GM21381 (cell line): ENCODE measurements at regions not wholly inside any gene's neighbourhood (a gene's known extent, or its start where the extent isn't known, plus 50 kb on each side); places are given as distances from the start of the nearest gene placed in this dataset.
"Not testable (repeated sequence)": the region's sequence is repeated elsewhere in the genome, so short reads cannot be mapped to it uniquely, and the experiment has no call there.

Source experiments
- ATAC-seq: cut with Tn5 transposase; IDR thresholded peaks from one replicate; pipeline ENCODE4 v1.9.1; 2021; ENCODE audit warnings: mild to moderate bottlenecking, moderate library complexity; ENCODE audit not compliant: unreplicated experiment

DNA sequence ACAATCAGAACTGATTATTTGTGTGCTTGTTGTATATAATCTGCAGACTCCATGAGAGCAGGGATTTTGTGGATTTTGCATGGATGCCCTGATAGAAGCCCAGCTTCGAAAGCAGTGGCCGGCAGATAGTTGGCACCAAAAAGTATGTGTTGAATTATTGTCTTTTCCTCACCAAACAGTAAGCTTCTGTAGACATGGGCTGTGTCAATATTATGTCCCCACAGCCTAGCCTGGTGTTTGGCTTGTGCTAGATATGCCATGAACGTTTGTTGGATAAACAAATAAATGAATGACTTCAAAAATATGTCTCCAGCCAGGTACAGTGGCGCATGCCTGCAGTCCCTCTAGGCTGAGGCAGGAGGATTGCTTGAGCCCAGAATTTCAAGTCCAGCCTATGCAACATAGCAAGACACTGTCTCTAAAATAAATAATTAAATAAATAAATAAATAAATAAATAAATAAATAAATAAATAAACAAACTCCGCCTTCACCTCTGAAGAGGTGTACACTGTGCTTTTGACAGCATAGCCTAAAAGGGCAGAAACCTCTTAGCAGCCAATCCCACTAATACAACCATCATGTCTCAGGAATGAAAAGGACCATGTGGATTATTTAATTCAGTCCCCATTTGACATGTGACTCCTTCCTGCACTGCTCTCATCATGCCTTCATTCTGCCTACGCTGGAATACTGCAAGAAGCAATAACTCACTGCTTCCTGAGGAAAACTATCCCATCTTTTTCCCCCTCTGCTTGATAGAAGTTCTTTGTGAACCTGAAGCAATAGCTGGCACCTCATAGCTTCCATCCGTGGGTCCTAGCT lies 335.2 kb downstream of the FBXW7 start:
- no peak for ATAC-seq

DNA sequence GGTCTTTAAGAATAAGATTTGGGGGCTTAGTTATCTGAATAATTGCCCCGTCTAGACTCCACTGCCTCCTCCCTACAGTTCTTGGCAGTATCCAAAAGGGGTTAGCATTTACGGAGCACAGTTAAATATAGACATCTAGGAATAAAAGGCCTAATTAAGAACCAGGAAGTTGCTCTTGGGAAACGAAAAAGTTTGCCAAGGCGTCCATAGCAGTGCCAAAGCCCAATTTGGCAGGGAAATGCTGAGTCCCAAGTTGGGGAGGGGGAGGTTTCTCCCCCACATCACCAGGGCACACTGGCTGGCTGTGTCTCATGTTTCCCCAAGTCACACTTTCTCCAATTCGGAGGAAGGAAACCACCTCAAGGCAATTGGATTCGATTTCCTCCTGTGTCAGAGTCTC lies 338.7 kb downstream of the FBXW7 start:
- no peak for ATAC-seq

DNA sequence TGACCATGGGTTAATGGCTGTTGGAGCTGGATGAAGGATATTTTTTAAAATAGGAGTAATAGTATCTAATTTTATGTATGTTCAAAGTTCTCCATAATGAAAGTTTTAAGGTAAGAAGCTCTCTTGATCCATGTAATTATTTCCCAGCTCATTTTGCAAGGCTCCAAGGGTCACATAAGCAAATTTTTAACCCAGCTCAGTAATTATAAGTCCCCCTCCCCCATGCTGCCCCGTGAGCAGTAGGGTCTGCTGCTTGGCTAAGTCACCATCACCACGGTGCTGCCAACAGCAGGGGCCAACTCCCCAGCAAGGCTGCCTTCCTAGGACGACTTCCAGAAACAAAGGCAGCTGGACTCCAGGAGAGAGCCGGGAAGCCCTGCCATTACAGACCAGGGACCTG lies 340.0 kb downstream of the FBXW7 start:
- no peak for ATAC-seq

- ATAC-seq: no peak
Measured at GRCh38 chr4:152193059-152193458, 342.8 kb downstream of the FBXW7 start.

DNA sequence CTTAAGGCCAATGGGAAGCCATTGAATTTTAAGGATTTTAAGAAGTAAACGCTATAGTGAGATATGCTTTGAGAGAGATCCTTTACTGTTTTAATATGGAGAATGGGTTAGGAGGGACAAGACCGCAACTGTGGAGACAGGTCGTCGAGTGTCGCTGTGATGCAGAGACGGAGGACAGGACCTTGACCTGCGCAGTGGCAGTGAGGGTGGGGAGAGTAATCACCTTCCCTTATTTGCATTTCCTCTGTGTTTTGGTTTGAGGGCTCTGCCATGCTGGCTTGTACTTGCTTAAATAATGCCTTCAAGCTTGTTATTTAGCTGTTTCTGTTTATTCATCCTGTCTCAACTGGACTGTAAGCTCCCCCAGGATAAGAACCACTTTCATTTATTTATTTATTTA lies 345.0 kb downstream of the FBXW7 start:
- ATAC-seq: no peak

- ATAC-seq: peak; percentile 89
Measured at GRCh38 chr4:152189451-152190179, 346.3 kb downstream of the FBXW7 start.

DNA sequence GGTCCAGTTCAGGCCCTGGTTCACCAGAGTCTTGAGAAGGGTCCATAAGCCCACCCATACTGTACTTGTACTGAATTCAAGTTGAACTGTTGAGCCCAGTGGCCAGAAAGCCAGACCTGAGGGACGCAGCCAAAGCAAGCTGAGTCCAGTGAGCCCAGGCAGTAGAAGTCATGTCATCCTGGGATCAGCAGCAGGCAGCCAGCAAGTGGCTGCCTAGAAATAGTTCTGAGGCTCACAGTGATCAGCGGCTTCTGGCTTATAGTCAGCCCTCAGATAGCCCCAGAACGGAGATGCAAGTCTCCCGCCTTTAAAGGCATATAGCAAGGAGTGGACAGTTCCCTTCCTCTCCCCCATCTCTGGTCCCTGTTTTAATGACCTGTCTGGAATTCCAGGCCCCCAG lies 347.1 kb downstream of the FBXW7 start:
- no peak for ATAC-seq

- no peak for ATAC-seq
Measured at GRCh38 chr4:152187693-152188092, 348.2 kb downstream of the FBXW7 start.

DNA sequence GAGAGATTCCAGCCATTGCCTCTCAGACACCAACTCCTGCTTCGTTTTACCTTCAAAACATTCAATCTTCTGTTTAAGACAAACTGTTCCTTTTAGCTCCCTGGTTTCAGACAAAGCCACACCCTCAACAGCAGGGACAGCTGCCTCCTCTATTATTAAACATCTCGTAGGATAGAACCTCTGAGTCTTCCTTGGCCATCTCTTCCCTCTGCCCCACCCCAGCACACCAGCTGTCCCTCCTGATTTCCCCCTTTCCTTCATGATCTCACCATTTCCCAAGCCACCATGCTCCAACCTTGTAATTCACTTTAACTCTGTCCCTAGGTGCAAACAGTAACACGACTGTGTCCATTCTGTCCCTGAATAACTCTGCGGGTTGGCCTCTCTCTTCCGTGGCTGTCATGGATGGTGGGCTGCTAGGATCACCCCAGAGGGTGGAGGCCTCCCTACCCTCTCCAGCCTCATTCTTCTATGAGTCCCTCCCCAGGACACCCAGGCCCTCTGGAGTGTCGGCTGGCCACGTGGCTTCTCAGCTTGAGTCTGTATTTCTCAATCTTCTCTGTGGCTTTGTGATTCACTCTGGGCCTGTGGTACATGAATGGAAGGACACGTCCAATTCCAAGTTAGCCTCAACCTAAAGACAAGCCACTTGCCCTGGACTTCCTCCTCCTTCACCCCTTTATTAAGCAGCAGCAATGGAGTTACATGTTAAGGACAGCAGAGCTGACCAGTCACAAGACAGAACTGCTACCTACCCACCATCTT lies 349.9 kb downstream of the FBXW7 start:
- ATAC-seq: no peak

GRCh38 chr4:152181150-152181549 lies 354.7 kb downstream of the FBXW7 start:
- ATAC-seq: no peak

DNA sequence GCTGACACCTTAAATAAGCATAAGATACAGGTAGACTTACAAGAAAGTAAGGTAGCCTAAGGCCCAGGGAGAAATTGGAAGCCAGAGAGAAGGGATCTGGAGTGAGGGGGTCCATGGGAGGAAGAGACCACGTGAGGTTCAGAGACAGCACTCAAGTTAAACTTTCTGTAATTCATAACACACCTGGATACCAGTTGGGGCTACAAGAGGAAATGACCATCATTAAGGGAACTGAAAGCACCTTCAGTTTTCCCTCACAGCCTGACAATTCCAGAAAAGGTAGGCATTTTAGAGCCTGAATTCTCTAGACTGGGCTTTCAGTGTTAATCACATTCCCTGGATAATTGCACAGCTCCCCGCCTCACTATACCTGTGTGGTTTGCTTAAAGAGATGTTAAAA lies 355.5 kb downstream of the FBXW7 start:
- ATAC-seq: no peak

- ATAC-seq: not testable (repeated sequence)
Measured at GRCh38 chr4:152177538-152177937, 358.4 kb downstream of the FBXW7 start.

GRCh38 chr4:152176627-152177214 lies 359.2 kb downstream of the FBXW7 start:
- no peak for ATAC-seq

GRCh38 chr4:152175586-152175985 lies 360.3 kb downstream of the FBXW7 start:
- no peak for ATAC-seq

DNA sequence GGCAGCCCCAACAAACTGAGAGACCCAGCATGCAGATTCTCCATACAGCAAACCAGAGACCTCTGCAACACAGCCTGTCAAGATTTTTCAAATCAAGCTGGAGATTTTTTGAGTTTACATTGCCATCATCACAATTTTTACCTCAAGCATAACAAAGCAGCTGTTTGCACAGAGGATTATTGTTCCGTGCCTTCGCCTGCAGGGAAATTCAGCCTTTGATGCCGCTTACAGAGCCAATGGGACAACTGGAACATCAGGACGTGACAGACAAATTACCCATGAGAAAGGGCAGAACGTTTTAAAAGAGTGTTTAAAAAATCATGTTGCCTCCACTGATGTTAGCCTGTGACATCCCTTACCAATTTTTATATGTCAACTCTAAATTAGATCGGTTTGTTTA lies 363.7 kb downstream of the FBXW7 start:
- no peak for ATAC-seq

GRCh38 chr4:152171556-152171955 lies 364.3 kb downstream of the FBXW7 start:
- ATAC-seq: no peak

DNA sequence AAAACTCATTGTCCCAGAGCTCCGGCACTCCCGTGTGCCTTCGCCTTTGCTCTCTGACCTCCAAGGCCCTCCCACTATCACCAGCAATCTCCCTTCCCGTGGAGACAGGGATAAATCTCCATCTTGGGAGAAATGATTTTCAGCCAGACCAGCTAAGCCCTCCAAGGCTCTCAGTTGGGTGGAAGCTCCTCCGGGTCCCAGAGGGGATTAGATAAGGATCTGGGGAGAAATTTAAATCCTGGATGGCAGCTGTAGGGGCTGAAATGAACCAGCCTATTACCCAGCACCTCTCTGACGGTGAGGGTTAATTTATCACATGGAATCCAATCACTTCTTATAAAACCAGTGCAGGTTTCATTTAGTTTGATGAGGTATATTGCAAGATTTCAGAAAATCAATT lies 366.2 kb downstream of the FBXW7 start:
- ATAC-seq: no peak

DNA sequence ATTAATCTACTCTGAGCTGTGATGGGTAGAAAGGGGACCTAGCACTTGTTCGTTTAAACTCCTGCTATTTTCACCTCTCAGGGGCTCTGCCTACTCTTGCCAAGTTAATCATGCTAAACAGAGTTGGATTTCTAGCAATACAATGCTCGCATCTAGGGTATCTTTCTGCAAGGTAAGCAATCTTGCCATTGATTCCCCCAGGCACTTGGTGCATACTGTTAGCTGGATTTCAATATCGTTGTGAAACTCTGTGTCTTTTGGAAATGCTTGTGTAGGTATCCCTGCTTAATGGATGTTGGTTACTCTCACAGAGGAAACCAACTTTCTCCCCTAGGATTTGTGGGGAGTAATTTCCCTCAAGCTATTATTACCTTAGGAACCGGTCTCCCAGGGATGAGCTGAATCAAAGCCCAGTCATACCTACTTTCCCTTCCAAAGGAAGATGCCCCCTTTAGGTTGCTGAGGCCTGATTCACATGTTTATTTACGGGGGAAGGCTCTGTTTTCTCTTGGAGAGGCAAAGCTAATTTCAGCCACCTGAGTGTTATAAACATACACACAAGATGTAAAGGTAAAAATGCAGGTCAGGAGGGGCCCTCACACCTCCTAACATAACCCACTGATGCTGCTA lies 366.8 kb downstream of the FBXW7 start:
- ATAC-seq: no peak

- ATAC-seq: no peak
Measured at GRCh38 chr4:152166567-152166966, 369.3 kb downstream of the FBXW7 start.

- no peak for ATAC-seq
Measured at GRCh38 chr4:152165846-152166245, 370.0 kb downstream of the FBXW7 start.

DNA sequence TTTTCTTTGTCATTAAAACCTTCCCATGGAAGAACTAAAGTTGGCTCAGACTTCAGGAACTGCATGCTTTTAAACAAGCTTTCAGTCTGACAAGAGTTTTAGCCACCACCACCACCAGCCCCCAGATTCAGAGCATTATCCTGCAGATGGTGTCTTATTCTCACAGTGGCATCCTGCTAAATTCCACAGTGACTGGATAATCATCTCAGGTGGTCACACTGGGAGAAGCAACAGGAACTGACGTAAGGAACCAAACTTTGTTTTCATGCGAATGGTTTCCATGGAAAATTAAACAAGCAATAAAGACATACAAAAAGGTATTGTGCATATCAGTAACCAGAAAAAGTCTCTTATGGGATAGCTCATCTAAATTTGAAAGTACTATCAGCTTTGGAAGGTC lies 370.7 kb downstream of the FBXW7 start:
- ATAC-seq: no peak
